ENCODE measurements at regions not wholly inside any gene's neighbourhood (a gene's known extent, or its start where the extent isn't known, plus 50 kb on each side); places are given as distances from the start of the nearest gene placed in this dataset.

GRCh38 chr3:182711261-182711683, 82.0 kb upstream of the ATP11B start:
- H3K27ac ChIP-seq (ENCODE audit: low read depth in 2 of 2, low read length in 2 of 2): no peak overlapping the region
- TF ChIP-seq CTCF (IDR thresholded peaks at IDR 0.05; ENCODE audit: borderline replicate concordance, extremely low read depth, insufficient read depth): no peak
- no peak overlapping the region for H3K4me3 ChIP-seq (ENCODE audit: low read length in 3 of 3)
- no peaks in the 10 kb centered on the region for H3K9me3 ChIP-seq (ENCODE audit: control insufficient read depth in 2 of 3, insufficient read depth in 1 of 3, low read length in 3 of 3)
- H3K9ac ChIP-seq (ENCODE audit: low read length in 3 of 3): no peak overlapping the region
- intact Hi-C loops (cut with DNase I): loop anchor here (5.0 kb wide), 1 partner anchor 126 kb away; no protein-coding TSS in a partner anchor
- H3K36me3 ChIP-seq (ENCODE audit: control insufficient read depth in 2 of 3, insufficient read depth in 3 of 3, low read length in 3 of 3): no peaks in the 10 kb centered on the region
- H3K4me1 ChIP-seq (ENCODE audit: control insufficient read depth in 2 of 3, insufficient read depth in 2 of 3, low read depth in 1 of 3, low read length in 3 of 3): peaks cover 0 to 3% (median 0%) of the 10 kb centered on the region in 3 donors
- no peaks in the 10 kb centered on the region for H3K27me3 ChIP-seq (ENCODE audit: control insufficient read depth, insufficient read depth, low read length)
- DNase-seq: no peak
- no peak for FAIRE-seq

- Histone ChIP-seq H3K9ac (ENCODE audit: low read length in 3 of 3) (no peak overlapping the region), H3K27ac (ENCODE audit: low read depth in 2 of 2, low read length in 2 of 2) (no peak overlapping the region), H3K4me3 (ENCODE audit: low read length in 3 of 3) (no peak overlapping the region), H3K9me3 (ENCODE audit: control insufficient read depth in 2 of 3, insufficient read depth in 1 of 3, low read length in 3 of 3) (no peaks in the 10 kb centered on the region), H3K27me3 (ENCODE audit: control insufficient read depth, insufficient read depth, low read length) (no peaks in the 10 kb centered on the region), H3K36me3 (ENCODE audit: control insufficient read depth in 2 of 3, insufficient read depth in 3 of 3, low read length in 3 of 3) (no peaks in the 10 kb centered on the region), H3K4me1 (ENCODE audit: control insufficient read depth in 2 of 3, insufficient read depth in 2 of 3, low read depth in 1 of 3, low read length in 3 of 3) (peaks cover 0 to 7% (median 3%) of the 10 kb centered on the region in 3 donors)
- intact Hi-C loops (cut with DNase I): loop anchor here (5.0 kb wide), 1 partner anchor 125 kb away; no protein-coding TSS in a partner anchor
- no peak for DNase-seq
- FAIRE-seq: no peak
- no peak for TF ChIP-seq CTCF (IDR thresholded peaks at IDR 0.05; ENCODE audit: borderline replicate concordance, extremely low read depth, insufficient read depth)
Observed at GRCh38 chr3:182711853-182712252, 81.5 kb upstream of the ATP11B start.

GRCh38 chr3:182713111-182713510, 80.2 kb upstream of the ATP11B start:
- H3K27me3 ChIP-seq (ENCODE audit: control insufficient read depth, insufficient read depth, low read length): no peaks in the 10 kb centered on the region
- H3K36me3 ChIP-seq (ENCODE audit: control insufficient read depth in 2 of 3, insufficient read depth in 3 of 3, low read length in 3 of 3): no peaks in the 10 kb centered on the region
- H3K27ac ChIP-seq (ENCODE audit: low read depth in 2 of 2, low read length in 2 of 2): no peak overlapping the region
- no peak for DNase-seq
- H3K4me1 ChIP-seq (ENCODE audit: control insufficient read depth in 2 of 3, insufficient read depth in 2 of 3, low read depth in 1 of 3, low read length in 3 of 3): peaks cover 0 to 7% (median 3%) of the 10 kb centered on the region in 3 donors
- intact Hi-C loops (cut with DNase I): loop anchor here (5.0 kb wide), 1 partner anchor 124 kb away; no protein-coding TSS in a partner anchor
- H3K9ac ChIP-seq (ENCODE audit: low read length in 3 of 3): no peak overlapping the region
- TF ChIP-seq CTCF (IDR thresholded peaks at IDR 0.05; ENCODE audit: borderline replicate concordance, extremely low read depth, insufficient read depth): no peak
- H3K9me3 ChIP-seq (ENCODE audit: control insufficient read depth in 2 of 3, insufficient read depth in 1 of 3, low read length in 3 of 3): no peaks in the 10 kb centered on the region
- no peak for FAIRE-seq
- H3K4me3 ChIP-seq (ENCODE audit: low read length in 3 of 3): no peak overlapping the region

All from kidney (tissue), 13 donors.